ENCODE measurements at regions not wholly inside any gene's neighbourhood (a gene's known extent, or its start where the extent isn't known, plus 50 kb on each side); places are given as distances from the start of the nearest gene placed in this dataset.

DNA sequence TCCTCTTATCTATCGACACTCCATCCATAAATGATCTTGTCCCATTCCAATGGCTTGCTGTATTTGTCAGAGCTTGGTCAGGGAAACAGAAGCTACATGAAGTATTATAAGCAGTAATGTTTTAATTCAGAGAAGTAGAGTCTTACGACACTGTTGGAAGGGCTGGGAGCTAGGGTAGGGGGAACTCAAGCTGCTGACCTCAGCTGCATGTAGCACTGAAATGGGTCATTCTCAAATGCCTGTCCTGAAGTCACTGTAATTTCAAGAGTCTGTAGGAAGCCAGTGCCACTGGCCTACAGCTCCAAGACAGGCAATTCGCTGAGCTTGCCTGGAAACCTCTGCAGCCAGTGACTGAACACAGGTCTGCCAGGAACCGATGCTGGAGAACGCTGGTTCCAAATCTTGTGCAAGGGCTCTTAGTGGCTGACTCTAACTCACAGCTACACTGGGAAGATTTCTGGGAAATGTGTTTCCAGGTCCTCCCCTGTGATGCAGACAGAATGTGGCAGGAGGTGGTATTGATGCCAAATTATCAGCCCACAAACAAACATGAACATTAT is 532.4 kb downstream of the CCDC171 start:
- TF ChIP-seq, protein P1, sequence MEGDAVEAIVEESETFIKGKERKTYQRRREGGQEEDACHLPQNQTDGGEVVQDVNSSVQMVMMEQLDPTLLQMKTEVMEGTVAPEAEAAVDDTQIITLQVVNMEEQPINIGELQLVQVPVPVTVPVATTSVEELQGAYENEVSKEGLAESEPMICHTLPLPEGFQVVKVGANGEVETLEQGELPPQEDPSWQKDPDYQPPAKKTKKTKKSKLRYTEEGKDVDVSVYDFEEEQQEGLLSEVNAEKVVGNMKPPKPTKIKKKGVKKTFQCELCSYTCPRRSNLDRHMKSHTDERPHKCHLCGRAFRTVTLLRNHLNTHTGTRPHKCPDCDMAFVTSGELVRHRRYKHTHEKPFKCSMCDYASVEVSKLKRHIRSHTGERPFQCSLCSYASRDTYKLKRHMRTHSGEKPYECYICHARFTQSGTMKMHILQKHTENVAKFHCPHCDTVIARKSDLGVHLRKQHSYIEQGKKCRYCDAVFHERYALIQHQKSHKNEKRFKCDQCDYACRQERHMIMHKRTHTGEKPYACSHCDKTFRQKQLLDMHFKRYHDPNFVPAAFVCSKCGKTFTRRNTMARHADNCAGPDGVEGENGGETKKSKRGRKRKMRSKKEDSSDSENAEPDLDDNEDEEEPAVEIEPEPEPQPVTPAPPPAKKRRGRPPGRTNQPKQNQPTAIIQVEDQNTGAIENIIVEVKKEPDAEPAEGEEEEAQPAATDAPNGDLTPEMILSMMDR (IDR thresholded peaks at IDR 0.05) = no peak

DNA sequence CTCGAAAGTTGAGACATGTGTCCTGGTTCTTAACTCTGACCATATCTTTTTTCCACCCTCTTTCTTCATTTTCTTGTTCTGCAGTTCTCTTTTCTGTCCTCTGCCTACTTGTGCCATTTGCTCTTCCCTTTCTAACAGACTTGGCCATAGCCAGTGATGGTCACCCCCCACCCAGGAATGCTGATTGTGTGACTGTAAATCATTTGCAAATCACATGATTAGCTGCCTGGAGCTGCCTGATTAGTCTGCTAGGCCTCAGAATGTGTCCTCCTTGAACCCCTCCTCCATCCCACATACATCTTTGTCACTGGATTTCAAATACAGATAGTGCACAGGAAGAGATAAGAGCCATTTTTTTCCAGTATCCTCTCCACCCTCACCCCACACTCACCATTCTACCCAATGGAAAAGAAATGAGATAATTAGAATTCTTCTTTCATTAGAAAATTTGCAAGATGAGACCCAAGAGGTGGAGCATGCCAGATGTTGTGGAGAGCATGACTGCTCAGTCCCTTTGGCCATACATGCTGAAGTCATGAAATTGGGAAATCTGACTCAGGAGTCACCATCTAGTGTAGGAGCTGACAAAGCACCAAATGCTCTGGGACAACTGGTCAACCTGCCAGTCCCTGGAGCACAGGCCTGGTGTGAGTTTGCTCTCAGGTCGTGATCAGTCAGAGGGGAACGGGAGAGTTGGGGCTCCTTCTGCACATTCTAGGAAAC is 538.2 kb downstream of the CCDC171 start:
- TF ChIP-seq, protein P1 (IDR thresholded peaks at IDR 0.05) = no peak

DNA sequence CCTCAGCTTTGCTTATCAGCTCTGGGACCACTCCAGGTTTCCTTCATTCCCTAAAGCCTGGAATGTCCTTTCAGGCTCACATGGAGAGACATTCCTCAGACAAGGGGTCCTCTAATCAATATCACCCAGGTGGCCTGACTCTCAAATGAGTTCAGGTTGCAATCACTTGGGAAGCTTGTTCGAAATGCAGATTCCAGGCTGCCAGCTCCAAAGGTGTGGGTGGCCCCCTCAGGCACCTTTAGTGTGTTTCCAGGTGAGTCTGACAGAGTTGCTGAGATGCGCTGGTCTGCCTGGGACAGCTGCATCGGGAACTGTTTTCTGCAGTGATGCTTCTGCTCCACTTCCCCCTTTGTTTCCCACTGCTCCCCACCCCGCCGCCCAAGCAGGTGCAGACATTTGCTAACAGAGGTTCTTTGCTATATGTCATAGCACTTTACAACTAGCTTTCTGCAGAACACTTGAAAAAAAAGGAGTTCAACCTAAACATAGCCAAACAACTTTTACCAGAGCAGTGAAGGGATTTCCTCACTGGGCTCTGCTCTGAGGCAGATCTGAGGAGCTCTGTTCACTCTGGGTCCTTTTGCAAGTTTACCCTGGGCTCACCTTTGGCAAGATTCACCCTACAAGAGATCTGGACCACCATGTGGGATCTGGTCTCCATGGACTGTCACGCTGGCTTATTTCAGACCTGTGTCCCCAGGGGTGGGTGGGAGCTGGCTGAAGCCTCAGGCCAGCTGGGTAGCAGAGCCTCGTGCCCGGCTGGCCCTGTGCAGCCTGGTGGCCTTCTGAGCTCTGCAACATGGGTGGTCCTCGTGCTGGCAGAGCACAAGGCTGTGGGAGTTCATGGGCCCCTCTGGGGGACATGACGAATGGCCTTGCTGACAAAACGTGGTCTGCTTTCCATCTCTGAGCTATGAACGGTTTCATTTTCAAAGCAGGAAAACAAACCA is 539.6 kb downstream of the CCDC171 start:
- TF ChIP-seq, protein P1 (IDR thresholded peaks at IDR 0.05) = no peak

DNA sequence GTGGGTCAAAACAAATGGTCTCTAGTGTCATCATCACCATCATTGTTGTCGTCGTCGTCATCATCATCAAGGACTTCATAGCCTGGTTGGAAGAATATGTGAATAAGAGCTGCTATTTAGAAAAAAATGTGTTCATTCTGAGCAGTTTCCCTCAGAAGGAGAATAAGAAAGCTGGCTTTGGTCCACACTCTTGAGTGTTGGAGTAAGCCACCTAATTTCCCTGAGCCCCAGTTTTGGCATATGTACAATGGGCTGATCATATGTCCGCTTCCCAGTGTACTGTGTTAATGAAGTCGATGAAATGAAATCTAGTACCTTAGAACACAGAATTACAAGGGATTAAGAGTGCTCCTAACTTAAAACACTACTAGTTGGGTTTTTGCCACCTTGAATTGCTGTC is 545.5 kb downstream of the CCDC171 start:
- TF ChIP-seq, protein P1 (IDR thresholded peaks at IDR 0.05) = no peak

DNA sequence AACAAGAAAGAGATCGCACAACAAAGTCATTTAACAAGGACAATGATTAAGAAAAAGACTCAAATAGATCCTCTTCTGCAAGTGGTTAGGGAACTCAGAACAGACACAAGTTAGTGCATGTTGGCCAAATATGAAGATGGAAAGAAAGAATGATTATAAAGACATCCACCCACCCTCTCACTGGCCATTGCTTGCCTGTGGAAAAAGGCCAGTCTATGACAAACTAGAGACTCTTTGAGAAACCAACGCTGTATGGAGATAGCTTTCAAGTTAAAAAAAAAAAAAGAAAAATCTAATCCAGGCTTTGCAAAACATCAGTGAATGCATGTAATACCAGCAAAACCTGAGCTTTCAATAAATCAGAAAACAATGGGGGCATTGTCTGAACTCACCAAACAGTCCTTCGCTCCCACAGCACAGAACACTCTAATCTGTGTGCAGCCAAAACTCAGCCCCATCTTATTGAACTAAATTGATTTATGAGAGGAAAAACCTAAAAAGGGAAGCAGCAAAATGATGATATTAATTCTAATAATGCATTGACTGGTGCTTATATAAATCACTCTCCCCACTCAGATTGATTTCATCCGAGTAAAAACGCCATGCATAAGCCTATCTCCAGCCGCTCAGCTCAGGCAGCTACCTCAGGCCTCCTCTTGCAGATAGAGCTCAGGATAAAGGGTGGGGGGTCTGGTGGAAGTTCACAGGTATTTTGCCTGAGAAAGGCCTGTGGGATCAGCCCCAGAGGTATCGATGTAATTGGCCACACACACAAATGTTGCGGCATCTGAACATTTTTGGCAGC is 547.1 kb downstream of the CCDC171 start:
- TF ChIP-seq, protein P1 (IDR thresholded peaks at IDR 0.05) = no peak

DNA sequence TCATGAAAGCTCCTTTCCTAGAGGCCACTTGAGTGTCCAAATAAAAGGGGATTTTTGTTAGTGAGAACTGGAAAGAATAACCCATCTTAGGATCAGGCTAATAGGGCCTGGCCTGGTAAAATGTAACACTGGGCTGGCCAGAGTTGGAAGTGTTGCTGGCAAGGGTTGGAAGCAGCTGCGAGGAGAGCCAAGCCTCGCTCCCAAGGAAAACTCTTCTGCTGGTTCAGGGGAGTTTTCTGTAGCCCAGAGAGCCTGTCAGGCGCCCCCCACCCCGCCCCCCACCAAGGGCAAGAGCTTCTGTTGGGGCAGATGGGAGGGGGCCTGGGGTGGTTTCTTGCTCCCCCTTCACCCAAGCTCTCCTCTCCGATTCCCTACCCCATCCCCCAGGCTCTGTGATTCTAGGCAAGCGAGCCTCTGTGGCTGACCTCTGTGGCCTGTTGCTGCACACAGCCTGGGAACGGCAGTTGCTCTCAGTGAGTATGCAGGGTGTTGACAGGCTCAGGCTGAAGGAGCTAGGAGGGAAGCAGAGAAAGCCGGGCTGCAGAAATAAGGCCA is 547.8 kb downstream of the CCDC171 start:
- TF ChIP-seq, protein P1 (IDR thresholded peaks at IDR 0.05) = no peak

DNA sequence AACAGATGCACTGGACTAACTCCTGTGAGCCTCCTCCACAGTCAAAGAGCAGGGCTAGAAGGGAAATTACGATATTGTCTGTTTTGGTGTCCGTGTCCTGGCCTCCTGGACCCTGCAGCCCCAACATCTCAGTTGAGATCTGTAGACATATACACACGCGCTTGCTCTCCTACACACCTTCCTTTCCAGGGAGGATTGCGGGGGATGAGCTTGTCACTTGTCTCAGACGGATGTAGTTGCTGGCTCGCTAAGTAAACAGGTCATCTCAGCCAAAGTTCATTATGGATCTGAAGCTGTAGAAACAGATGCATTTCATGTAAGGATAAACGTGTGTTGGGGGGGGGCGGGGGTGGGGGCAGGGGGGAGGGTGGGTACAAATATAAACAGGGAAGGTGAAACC is 549.3 kb downstream of the CCDC171 start:
- TF ChIP-seq, protein P1 (IDR thresholded peaks at IDR 0.05) = no peak
